OCI-M1 (cell line): ENCODE measurements at regions not wholly inside any gene's neighbourhood (a gene's known extent, or its start where the extent isn't known, plus 50 kb on each side); places are given as distances from the start of the nearest gene placed in this dataset.

Experiments used
- DNase-seq: peaks from one replicate; lab custom pipeline; 2025; lab: John Stamatoyannopoulos, UW

DNA sequence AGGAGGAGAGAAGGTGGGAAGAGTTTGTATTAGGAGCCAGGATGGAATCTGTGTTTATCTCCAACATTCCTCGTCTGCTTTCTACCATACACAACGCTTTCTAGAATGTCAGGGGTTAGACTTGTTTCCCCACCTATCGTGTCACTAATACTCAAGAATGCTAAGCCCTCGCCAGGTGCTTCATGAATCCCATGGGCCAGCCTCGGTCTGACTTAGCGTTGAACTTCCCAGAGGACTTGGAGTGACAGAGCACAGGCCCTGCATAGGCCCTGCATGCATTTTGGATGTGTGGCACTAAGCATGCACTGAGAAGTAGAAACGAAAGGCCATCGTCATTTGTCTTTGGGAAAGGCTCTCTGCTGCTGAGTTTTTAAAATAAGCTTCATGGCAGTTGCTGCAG lies 328.7 kb downstream of the NSG2 start:
- DNase-seq, result no peak

DNA sequence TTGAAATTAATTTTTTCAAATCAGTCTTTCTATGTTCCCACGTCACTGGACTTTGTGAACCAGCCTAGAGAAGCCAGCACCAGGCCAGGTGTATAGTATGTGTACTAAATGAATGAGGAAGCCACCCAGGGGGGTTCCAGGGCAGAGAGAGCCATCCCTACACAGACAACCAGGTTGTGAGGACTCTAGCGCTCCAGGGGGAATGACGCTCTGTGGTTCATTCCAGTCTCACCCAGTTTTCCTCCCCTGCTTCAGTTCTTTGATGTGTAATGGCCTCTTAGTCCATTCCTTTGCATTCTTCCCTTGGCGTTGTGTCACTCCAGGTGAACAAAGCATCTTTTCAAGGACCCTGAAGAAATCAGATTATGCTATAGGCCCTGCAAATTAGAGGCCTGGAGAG lies 330.6 kb downstream of the NSG2 start:
- no peak for DNase-seq

DNA sequence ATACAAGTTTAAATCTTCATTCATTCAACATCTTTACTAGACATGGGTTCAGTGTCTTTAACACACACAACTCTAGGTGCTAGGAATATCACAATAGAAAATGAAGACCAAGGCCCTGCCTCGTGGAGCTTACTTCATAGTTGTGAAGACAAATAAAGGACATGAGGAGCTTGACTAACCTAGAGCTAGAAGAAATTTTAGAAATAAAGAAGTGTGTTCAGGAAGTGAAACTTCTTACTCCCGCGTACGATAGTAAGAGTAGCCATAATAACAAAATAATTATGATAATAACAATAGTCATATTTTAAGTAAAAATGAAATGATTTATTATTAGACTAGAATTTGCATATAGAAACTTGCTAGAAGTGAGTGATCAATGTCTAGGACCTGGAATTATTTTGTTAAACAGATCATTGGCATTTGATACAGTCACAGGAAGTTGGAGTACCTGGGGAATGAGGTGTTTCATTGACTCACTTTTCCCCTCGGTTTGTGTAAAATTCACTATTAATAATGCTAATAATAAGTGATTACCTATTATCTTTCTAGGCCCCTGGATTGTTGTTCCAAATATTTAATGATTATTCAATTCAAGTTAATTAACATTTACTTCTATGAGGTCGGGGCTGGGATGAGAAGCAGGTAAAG lies 331.3 kb downstream of the NSG2 start:
- DNase-seq, result no peak

DNA sequence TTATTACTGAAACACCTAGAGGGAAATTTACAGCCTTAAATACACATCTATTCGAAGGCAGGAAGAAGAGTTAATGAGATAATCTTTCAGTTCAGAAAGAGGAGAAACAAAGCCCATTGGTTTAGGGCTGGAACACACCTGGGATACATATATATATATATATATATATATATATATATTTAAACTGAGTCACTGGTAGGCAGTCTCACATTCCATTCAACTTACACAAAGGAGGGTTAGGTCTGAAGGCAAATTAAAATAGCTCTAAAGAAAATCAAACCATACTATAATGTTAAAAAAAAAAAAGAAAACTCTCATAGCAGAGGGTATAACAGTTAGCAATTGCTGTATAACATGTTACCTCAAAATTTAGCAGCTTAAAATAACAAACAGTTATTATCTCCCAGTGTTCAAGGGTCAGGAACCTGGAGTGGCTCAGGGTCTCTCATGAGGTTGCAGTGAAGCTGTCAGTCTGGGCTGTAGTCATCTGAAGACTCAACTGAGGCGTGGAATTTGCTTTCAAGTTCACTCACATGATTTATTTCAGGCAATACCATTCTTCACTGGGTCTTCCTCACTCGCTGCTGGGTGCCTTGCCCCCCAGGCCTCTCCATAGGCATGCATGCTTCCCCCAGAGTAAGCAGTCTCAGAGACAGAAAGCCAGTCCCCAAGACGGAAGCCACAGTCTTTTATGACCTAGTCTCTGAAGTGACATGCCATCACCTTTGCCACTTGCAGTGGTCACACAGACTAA lies 332.8 kb downstream of the NSG2 start:
- DNase-seq, result no peak

DNA sequence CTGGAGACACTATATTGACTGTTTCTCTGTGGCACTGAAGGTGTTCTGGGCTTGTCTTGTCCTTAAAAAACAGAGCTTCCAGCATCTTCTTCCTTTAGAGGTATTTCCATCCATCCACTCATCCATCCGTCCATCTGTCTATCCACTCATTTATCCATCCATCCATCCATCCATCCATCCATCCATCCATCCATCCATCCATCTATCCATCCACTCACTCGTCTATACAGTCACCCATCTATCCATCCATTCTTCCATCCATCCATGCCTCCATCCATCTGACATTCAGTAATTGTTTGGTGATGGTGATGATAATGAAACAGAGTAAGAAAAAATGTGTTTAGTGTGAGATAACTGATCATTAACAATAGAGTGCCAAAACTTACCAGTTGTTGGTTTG lies 334.8 kb downstream of the NSG2 start:
- DNase-seq, result no peak

DNA sequence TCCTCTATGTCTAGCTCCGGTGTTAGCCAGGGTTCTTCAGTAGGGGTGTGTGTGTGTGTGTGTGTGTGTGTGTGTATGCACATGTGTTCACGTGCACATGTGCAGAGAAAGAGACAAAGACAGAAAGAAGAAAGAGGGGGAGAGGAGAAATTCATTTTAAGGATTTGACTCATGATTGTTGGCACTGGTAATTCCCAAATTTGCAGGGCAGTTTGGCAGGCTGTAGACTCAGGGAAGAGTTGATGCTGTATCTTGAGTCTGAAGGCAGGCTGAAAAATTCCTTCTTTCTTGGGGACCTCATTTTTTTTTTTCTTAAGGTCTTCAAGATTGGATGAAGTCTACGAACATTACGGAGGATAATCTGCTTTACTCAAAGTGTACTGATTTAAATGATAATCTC lies 335.7 kb downstream of the NSG2 start:
- no peak for DNase-seq

DNA sequence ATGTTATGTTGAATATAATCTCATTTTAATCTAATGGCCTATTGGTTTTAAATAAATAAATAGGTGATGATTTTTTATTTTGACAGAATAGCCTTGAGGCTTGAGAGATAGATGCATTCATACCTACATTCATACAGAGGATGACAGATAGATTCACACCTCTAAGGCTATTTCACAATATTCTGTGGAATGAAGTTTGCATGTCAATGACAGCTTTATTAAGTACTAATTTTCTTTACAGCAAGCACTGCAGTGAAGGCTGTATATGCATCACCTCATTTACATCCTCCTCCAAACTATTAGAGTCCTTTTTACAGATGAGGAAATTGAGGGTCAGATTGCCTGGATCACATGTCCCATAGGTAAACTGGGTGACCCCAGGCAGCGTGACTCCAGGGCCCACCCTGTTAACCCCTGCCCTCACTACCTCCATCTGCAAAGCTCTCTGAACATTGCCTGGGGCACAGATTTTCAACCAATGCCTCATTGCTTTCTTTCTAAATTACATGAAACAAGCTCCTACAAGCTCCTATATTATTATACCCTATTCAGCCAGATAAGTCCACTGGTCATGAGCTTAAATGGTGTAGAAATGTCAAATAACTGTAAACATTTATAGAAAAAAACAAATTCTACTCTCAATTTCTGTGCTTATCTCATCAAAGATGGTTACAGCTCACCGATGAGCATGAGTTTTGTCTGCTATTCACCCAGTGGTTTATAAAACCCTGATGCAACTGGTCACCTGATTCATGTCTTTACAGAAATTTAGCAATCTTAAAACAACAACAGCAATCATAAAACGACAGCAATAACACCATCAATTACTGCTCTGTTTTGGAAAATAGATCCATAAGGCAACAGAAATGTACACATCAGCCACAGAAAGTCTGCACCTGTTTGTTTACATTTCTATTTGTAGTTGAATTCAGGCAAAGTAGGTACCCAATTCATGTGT lies 338.0 kb downstream of the NSG2 start:
- no peak for DNase-seq

DNA sequence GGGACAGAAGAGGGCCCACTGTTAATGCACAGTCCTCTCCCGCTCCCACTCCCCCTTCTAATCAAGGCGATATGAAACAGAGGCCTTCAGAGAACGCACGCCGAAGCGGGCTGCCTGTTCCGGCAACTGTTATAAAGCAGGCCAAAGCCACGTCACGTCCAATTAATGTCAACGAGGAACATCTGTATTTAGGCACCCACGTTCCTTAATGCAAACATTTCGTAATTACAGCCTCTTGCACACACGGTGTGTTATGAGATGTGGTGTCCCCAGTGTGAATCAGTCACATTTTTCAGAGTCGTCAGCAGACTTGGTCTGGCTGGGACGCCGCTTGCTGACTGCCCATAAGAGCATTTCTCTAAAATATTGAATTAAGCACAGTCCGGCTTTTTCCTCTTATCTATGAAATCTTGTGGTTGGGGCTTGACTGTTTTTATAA lies 339.0 kb downstream of the NSG2 start:
- no peak for DNase-seq

DNA sequence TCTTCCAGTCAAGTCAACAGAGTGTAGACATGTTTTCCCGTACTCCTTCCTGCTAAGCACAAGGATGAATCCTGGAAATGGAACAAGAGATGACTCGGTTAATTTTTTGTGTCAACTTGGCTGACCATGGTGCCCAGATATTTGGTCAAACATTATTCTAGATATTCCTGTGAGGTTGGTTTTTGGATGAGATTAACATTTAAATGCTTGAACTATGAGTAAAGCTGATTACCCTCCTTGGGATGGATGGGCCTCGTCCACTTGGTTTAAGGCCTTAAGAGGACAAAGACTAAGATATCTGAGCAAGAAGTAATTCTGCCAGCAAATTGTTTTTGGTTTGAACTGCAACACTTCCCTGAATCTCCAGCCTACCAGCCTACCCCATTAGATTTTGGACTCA lies 338.1 kb upstream of the MSX2 start:
- DNase-seq, result no peak

DNA sequence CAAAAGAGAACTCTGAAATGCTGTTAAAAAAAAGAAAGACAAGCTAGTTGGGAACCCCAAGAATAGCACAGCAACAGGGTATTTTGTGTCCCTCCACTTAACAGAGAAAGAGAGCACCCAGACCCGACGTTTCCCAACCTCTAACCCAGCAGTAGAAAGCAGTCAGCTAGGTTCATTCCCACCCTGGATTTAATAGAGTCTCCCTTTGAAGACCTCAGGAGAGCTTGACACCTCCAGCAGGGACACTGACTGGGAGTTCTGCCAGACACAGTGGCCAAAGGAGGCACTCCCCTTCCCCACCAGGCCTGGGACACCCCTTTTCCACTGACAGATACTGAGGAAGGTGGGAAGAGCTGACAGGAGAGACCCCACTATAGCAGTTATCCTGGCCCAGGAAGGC lies 337.5 kb upstream of the MSX2 start:
- DNase-seq, result no peak

DNA sequence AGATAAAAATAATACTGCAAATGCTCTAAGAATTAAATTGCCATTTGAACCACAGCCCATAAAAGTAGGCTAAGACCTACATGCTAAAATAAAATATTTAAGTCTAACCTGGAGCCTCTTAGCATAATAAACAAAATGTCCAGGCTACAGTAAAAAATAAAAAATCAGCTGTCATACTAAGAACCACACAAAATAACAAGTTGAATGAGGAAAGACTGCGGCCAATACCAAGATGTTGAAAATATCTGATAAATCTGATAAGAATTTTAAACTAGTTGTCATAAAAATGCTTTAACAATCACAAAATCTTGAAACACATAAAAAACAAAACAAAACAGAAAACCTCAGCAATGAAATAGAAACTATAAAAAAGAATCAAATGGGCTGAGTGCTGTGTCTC lies 336.9 kb upstream of the MSX2 start:
- no peak for DNase-seq

DNA sequence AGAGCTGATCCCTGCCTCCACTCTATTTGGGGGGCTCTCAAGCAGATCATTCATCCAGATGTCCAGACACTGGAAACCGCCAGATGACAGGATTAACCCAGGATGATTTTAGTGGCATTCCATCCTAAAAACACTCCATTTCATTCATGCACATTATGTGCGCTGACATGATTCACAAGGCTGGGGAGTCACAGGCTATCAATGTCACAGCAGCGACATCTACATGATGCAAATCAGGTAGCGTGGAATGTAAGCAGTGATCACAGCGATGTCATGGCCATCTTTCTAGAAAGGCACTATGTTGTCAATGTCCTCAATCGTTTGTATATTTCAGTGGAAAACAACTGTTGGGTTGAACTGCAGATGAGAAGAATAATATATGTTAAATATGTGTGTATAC lies 331.5 kb upstream of the MSX2 start:
- no peak for DNase-seq

DNA sequence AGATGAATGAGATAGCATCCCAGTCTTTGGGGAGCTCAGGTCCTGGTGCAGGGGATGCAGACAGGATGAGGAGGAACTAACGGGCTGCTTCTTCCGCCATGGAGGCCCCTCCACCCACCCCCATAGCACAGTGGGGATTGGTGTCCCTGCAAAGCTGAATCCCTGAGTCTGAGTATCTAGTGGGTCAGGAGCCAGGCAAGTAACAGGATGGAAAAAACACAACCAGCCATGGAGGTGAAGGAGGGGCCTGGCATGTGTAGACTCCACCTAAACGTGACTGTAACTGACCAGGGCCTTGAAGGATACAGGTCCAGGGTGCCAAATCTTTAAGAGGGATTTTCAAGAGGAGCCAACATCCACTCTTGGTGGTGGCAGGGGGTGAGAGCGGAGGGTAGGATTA lies 327.8 kb upstream of the MSX2 start:
- no peak for DNase-seq

DNA sequence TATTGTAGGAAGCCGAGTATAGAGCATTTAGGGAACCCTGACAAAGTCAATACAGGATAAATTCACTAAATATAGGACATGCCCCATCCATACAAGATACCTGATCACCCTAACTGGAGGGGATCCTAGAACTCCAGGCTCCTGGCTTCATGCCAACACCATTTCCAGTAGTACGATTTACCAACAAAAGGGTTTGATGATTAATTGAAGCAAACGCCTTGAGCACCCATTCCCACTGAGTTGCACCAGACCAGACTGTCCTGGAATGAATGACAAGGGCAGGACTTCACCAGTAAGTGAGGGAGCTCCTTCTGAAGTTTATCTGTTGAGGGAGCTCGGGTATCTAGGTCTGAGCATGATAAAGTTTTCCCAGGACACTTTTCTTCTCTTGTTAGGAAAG lies 327.2 kb upstream of the MSX2 start:
- no peak for DNase-seq

DNA sequence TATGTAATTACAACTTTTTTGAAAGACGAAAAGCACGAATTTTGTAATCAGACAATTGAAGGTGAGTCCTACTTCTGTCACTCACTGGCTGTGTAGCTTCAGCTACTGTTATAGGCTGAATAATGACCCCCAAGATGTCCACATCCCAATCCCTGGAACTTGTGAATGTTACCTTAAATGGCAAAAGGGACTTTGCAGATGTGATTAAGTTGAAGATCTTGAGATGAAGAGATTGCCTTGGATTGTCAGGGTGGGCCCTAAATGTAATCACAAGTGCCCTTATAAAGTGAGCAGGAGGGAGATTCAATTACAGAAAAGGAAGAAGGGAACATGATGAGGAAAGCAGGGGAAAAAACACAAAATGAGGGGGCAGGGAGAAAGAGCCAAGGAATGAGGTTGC lies 326.2 kb upstream of the MSX2 start:
- DNase-seq, result no peak

DNA sequence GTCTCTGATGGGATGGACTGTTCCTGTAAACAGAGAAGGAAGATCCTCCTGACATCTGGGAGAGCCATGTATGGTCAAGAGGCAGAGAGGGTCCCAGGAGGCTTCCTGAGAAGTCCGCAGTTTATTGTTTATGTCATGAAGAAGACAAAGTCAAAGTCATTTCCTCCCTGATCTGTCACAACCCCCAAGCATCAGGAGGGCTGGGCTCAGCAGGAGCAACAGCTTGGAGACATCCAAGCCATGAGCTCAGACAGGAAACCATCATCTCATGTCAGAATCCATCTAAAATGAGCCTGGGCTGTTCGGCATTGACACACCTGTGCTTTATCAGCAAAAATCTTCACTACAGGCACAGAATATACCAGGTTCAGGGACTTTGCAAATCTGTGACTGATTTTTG lies 325.0 kb upstream of the MSX2 start:
- no peak for DNase-seq

DNA sequence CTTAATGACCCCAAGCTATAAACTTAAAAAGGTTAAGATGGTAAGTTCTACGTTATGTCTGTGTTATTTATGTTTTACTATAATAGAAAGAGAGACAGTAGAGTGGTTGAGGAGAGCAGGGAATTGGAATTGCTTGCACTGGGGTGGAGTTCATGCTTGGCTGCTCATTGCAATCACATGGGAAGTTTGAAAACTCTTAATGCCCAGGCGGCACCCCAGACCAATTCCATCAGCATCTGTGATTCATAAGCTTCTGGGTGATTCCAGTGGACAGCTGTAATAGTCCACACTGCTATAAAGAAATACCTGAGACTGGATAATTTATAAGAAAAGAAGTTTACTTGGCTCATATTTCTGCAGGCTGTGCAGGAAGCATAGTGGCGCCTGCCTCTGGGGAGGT lies 323.9 kb upstream of the MSX2 start:
- DNase-seq, result no peak

DNA sequence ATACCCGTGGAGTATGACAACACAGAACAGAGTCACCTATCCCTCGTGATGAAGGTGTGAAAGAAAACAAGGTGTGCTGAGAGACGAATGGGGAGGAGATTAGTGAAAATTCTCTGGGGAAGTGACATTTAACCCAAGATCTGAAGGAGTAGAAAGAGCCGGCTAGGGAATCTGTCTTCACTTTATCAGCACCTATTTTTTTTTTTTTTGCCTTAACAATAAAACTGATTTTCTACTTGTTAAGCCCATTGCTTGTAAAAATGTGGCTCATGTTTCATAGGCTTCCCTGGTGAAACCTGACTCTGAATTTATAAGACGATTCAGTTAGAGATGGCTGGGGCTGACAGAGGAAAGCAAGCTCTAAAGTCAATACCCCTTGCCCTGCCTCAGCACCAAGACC lies 322.6 kb upstream of the MSX2 start:
- no peak for DNase-seq

DNA sequence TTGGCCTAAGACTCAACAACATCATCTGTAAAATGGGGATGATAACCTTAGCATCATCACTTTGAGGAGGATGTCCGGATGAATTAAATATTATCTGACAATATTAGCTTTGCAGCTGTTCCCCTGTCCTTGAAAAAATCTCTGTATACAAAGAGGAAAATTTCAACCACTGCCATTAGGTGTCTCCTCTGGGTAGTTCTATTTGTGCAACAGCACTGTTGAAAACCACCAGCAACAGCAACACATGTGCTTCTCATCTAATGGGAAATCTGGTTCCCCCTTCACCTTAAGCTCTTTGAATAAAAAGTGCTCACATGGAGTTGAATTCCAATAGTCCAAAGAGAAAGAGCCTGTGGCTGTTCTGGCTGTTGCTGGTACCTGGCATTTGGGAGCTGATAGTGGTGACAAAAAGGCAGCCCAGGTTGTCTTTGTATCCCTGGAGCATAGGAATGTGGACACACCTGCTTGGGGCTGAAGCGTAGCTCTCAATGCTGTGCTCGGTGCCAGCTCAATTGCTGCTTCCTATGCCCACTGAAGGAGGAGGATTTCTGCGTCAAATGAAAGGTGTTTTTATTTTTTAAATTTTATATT lies 322.1 kb upstream of the MSX2 start:
- no peak for DNase-seq

DNA sequence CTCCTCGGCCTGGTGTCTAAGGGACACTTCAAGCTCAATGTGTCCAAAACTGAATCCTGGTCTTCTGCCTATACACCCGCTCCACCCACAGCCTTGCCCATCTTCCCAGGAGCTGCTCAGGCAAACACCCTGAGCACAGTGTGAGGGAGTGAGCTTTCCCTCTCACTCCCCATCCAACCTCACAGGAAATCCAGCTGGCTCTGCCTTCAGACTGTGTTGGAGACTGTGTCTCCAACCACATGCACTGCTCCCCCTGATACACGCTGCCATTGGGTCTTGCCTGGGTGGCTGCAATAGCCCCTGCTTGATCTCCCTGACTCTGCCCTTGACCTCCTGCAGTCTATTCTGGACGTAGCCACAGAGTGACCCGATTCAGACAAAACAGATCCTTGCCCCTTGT lies 319.5 kb upstream of the MSX2 start:
- no peak for DNase-seq

DNA sequence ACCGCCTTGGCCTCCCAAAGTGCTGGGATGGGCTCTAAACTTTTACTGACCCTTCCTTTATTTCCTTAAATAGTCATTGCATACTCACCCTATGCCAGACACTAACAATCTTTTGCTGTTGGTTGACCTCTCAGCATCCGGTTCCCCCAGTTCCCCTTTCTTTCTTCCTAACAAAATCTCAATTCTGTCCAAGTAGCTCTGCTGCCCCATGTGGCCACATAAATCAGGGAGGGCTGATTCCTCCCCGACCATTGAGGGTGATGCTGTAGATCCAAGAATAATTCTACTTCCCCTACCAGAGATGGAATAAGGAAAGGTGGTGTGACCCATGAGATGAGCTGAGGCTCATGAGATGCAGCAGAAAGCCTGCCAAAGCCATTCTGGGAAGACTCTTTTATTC lies 315.3 kb upstream of the MSX2 start:
- peak; percentile 49 for DNase-seq

DNA sequence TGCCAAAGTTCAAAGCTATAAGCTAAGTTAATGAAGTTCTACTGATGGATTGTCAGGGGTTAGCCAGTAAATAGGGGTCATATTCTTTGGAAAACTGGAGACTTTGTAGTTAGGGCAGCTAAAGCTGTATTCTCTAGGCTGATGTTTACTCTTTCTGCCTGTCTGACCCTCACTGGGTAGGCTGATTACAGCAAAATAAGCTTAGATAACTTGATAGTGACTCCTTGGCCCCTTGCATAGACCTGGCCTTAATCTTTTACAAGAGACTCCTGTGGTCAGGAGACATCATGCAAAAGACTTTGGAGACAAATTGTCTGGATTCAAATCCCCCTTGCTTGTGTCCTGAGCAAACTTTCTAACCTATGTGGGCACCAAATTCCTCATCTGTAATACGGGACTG lies 314.4 kb upstream of the MSX2 start:
- DNase-seq, result no peak
